Upper lobe of left lung (tissue), 4 donors: ENCODE measurements at regions not wholly inside any gene's neighbourhood (a gene's known extent, or its start where the extent isn't known, plus 50 kb on each side); places are given as distances from the start of the nearest gene placed in this dataset.
"Not testable (repeated sequence)": the region's sequence is repeated elsewhere in the genome, so short reads cannot be mapped to it uniquely, and the experiment has no call there.

Experiments
- CTCF ChIP-seq, 6 experiments: fragments of 450-650 bp in 4 of 6; fragments of 200-600 bp in 2 of 6; sonication (generic) in 2 of 6; IDR thresholded peaks; one replicate each; pipeline ENCODE4 v1.5.1; 2016 to 2019; ENCODE audit warnings: antibody characterized with exemption in 6 of 6
- EP300 ChIP-seq, 4 donors: sonication (generic); formaldehyde crosslinking; IDR thresholded peaks; one replicate each; pipeline ENCODE4 v1.5.1; 2017; ENCODE audit warnings: antibody characterized with exemption in 4 of 4, control low read depth in 2 of 4
- POLR2A ChIP-seq, 4 donors: fragments of 450-650 bp; IDR thresholded peaks; one replicate each; pipeline ENCODE4 v1.5.1; 2016 to 2017; ENCODE audit warnings: antibody characterized with exemption in 4 of 4, mild to moderate bottlenecking in 2 of 4
- POLR2AphosphoS5 ChIP-seq, 2 donors: sonication (generic); formaldehyde crosslinking; IDR thresholded peaks; one replicate each; pipeline ENCODE4 v1.5.1; 2017; ENCODE audit warnings: antibody characterized with exemption in 2 of 2

DNA sequence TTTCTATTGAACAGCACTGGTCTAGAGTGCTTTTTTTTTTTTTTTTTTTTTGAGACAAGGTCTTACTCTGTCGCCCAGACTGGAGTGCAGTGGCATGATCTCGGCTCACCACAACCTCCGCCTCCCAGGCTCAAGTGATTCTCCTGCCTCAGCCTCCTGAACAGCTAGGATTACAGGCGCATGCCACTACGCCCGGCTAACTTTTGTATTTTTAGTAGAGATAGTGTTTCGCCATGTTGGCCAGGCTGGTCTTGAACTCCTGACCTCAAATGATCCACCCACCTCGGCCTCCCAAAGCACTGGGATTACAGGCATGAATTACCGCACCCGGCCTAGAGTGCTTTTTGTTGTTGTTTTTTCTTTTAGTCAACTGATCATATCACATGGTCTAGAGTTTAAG, 79.0 kb upstream of the LRPPRC start:
- not testable (repeated sequence) for TF ChIP-seq CTCF, POLR2A, EP300, POLR2AphosphoS5 (IDR thresholded peaks at IDR 0.05)
